GM23338 (cell line): ENCODE measurements at regions not wholly inside any gene's neighbourhood (a gene's known extent, or its start where the extent isn't known, plus 50 kb on each side); places are given as distances from the start of the nearest gene placed in this dataset.

ENCODE experiments used
- ATAC-seq: fragments of 200-7000 bp; cut with Tn5 transposase; 3 replicates; pipeline ENCODE4 v1.9.1; 2020
- DNase-seq: peaks from one replicate; pipeline ENCODE4 v3.0.0-alpha.2; 2015; ENCODE audit warnings: low spot score
- H2AFZ ChIP-seq: fragments of 200-600 bp; sonication (generic); 2 replicates; pipeline ENCODE4 v1.8.0; 2016; ENCODE audit warnings: antibody characterized with exemption, mild to moderate bottlenecking, moderate library complexity
- H3F3A ChIP-seq: fragments of 200-600 bp; sonication (generic); replicated peaks from 2 replicates; pipeline ENCODE4 v1.8.0; 2017; ENCODE audit warnings: antibody characterized with exemption, mixed run types, low read depth
- H3K27ac ChIP-seq: fragments of 200-600 bp; sonication (generic); 2 replicates; pipeline ENCODE4 v1.6.1; 2016; ENCODE audit warnings: low read depth
- H3K27me3 ChIP-seq: fragments of 200-600 bp; sonication (generic); 2 replicates; pipeline ENCODE4 v1.8.0; 2016; ENCODE audit warnings: mild to moderate bottlenecking, mixed run types, moderate library complexity; ENCODE audit not compliant: insufficient read depth
- H3K36me3 ChIP-seq: fragments of 200-600 bp; sonication (generic); 2 replicates; pipeline ENCODE4 v1.8.0; 2016; ENCODE audit warnings: mild to moderate bottlenecking; ENCODE audit not compliant: insufficient read depth
- H3K4me1 ChIP-seq: fragments of 200-600 bp; sonication (generic); 2 replicates; pipeline ENCODE4 v1.8.0; 2016; ENCODE audit warnings: mild to moderate bottlenecking, moderate library complexity; ENCODE audit not compliant: insufficient read depth
- H3K4me2 ChIP-seq: fragments of 200-600 bp; sonication (generic); 2 replicates; pipeline ENCODE4 v1.7.1; 2017; ENCODE audit warnings: mixed run types
- H3K4me3 ChIP-seq: fragments of 200-600 bp; sonication (generic); 2 replicates; pipeline ENCODE4 v1.6.1; 2016; ENCODE audit warnings: mixed run types
- H3K79me2 ChIP-seq: fragments of 200-600 bp; sonication (generic); replicated peaks from 2 replicates; pipeline ENCODE4 v1.8.0; 2017; ENCODE audit warnings: mild to moderate bottlenecking; ENCODE audit not compliant: insufficient read depth
- H3K9me2 ChIP-seq: fragments of 200-600 bp; sonication (generic); 2 replicates; pipeline ENCODE4 v1.8.0; 2017; ENCODE audit not compliant: insufficient read depth
- H4K20me1 ChIP-seq: fragments of 200-600 bp; sonication (generic); replicated peaks from 2 replicates; pipeline ENCODE4 v1.8.0; 2017; ENCODE audit warnings: mild to moderate bottlenecking; ENCODE audit not compliant: insufficient read depth
- H3K27ac Mint-ChIP-seq: 2 replicates; pipeline ENCODE4 v1.8.0; 2020; ENCODE audit warnings: inconsistent platforms, mild to moderate bottlenecking, moderate library complexity, mixed read lengths
- H3K27me3 Mint-ChIP-seq: 3 replicates; pipeline ENCODE4 v1.8.0; 2022; ENCODE audit warnings: low read depth, mild to moderate bottlenecking, moderate library complexity, mixed read lengths, inconsistent platforms; ENCODE audit not compliant: insufficient read depth, poor library complexity
- H3K36me3 Mint-ChIP-seq: 3 replicates; pipeline ENCODE4 v1.8.0; 2021; ENCODE audit warnings: low read depth, mild to moderate bottlenecking, inconsistent platforms, moderate library complexity, mixed read lengths
- H3K4me1 Mint-ChIP-seq: 3 replicates; pipeline ENCODE4 v1.8.0; 2020; ENCODE audit warnings: mild to moderate bottlenecking, inconsistent platforms, mixed read lengths
- H3K4me3 Mint-ChIP-seq: 3 replicates; pipeline ENCODE4 v1.8.0; 2021; ENCODE audit warnings: moderate library complexity, mild to moderate bottlenecking, inconsistent platforms, mixed read lengths
- H3K9me3 Mint-ChIP-seq: 3 replicates; pipeline ENCODE4 v1.8.0; 2020; ENCODE audit warnings: moderate library complexity, mild to moderate bottlenecking, inconsistent platforms, mixed read lengths
- CREB1 ChIP-seq: fragments of 250-450 bp; sonication (Bioruptor Pico); IDR thresholded peaks from 2 replicates; pipeline ENCODE4 v1.5.0; 2020; ENCODE audit warnings: low read depth, mild to moderate bottlenecking, moderate library complexity
- EZH2 ChIP-seq: fragments of 200-600 bp; sonication (generic); IDR thresholded peaks from one replicate; pipeline ENCODE4 v1.8.0; 2017; ENCODE audit warnings: antibody characterized with exemption, mild to moderate bottlenecking, low read depth; ENCODE audit not compliant: unreplicated experiment
- EZH2phosphoT487 ChIP-seq: fragments of 200-600 bp; sonication (generic); IDR thresholded peaks from one replicate; pipeline ENCODE4 v1.8.1; 2018; ENCODE audit warnings: antibody characterized with exemption; ENCODE audit not compliant: unreplicated experiment
- JUNB ChIP-seq: IDR thresholded peaks from one replicate; pipeline ENCODE4 v1.6.1; 2016; ENCODE audit warnings: antibody characterized with exemption; ENCODE audit not compliant: unreplicated experiment
- POLR2AphosphoS5 ChIP-seq: IDR thresholded peaks from 2 replicates; pipeline ENCODE4 v1.6.1; 2016; ENCODE audit warnings: antibody characterized with exemption, low read depth
- STAT1 ChIP-seq: IDR thresholded peaks from one replicate; pipeline ENCODE4 v1.6.1; 2016; ENCODE audit warnings: antibody characterized with exemption; ENCODE audit not compliant: unreplicated experiment
- ZNF114 ChIP-seq: fragments of 250-450 bp; sonication (Bioruptor Pico); IDR thresholded peaks from 2 replicates; pipeline ENCODE4 v1.5.0; 2020; ENCODE audit warnings: mild to moderate bottlenecking, moderate library complexity
- ZNF331 ChIP-seq: fragments of 250-450 bp; sonication (Bioruptor Pico); IDR thresholded peaks from 2 replicates; pipeline ENCODE4 v1.5.0; 2020; ENCODE audit warnings: low read depth, mild to moderate bottlenecking, moderate library complexity
- TF ChIP-seq, protein P1 (sequence below): fragments of 250-450 bp; sonication (Bioruptor Pico); IDR thresholded peaks from 2 replicates; pipeline ENCODE4 v1.5.0; 2020; ENCODE audit warnings: mild to moderate bottlenecking, moderate library complexity
- TF ChIP-seq, protein P2 (sequence below): IDR thresholded peaks from 2 replicates; pipeline ENCODE4 v1.6.1; 2016; ENCODE audit warnings: antibody characterized with exemption
- TF ChIP-seq, protein P3 (sequence below): IDR thresholded peaks from one replicate; pipeline ENCODE4 v1.6.1; 2018; ENCODE audit warnings: antibody characterized with exemption; ENCODE audit not compliant: unreplicated experiment
- TF ChIP-seq, protein P4 (sequence below), 2 experiments: fragments of 200-600 bp in 1 of 2; sonication (generic) in 1 of 2; conservative IDR thresholded peaks; 2 replicates each; pipeline versions ENCODE4 v1.5.1 to v1.6.1; 2016 to 2017; ENCODE audit warnings: antibody characterized with exemption in 2 of 2, low read depth in 2 of 2, mild to moderate bottlenecking in 2 of 2, moderate library complexity in 1 of 2

DNA sequence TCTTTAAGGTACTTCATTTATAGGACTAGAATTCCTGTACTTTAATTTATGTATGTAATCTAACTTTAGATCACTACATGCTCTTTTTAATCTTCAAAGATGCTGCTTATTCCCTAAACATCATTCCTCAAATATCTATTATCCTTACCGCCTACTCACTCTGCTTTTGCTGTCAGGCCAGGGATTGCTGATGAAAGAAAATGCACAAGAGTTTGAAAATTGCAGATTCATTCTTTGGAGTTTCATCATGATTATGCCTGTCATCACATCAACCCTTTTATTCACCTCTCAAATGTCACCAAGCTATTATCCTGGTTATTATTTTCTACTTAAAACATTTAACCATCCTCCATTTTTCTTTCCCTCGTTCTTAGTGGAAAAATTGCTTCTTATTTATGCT, 802.7 kb downstream of the METTL15 start:
- Histone ChIP-seq H3K79me2 (no peaks in the 10 kb centered on the region), H3K4me2 (no peak overlapping the region), H2AFZ (no peak overlapping the region), H3K4me1 (no peaks in the 10 kb centered on the region), H4K20me1 (no peaks in the 10 kb centered on the region), H3F3A (no peaks in the 10 kb centered on the region), H3K4me3 (no peak overlapping the region), H3K9me2 (no peaks in the 10 kb centered on the region), H3K36me3 (no peaks in the 10 kb centered on the region), H3K27ac (no peak overlapping the region), H3K27me3 (no peaks in the 10 kb centered on the region)
- ATAC-seq, result no peak
- peaks cover 3% of the 10 kb centered on the region for H3K27me3 Mint-ChIP-seq
- no peaks in the 10 kb centered on the region for H3K36me3 Mint-ChIP-seq
- H3K4me3 Mint-ChIP-seq, result no peak overlapping the region
- no peak for DNase-seq
- H3K27ac Mint-ChIP-seq, result no peak overlapping the region
- no peaks in the 10 kb centered on the region for H3K4me1 Mint-ChIP-seq
- no peaks in the 10 kb centered on the region for H3K9me3 Mint-ChIP-seq
- TF ChIP-seq EZH2 (no peak), POLR2AphosphoS5 (no peak), ZNF331 (CRISPR knock-in tag) (no peak), JUNB (no peak), EZH2phosphoT487 (no peak), CREB1 (CRISPR knock-in tag) (no peak), ZNF114 (CRISPR knock-in tag) (no peak), STAT1 (no peak)
- TF ChIP-seq, protein P1, sequence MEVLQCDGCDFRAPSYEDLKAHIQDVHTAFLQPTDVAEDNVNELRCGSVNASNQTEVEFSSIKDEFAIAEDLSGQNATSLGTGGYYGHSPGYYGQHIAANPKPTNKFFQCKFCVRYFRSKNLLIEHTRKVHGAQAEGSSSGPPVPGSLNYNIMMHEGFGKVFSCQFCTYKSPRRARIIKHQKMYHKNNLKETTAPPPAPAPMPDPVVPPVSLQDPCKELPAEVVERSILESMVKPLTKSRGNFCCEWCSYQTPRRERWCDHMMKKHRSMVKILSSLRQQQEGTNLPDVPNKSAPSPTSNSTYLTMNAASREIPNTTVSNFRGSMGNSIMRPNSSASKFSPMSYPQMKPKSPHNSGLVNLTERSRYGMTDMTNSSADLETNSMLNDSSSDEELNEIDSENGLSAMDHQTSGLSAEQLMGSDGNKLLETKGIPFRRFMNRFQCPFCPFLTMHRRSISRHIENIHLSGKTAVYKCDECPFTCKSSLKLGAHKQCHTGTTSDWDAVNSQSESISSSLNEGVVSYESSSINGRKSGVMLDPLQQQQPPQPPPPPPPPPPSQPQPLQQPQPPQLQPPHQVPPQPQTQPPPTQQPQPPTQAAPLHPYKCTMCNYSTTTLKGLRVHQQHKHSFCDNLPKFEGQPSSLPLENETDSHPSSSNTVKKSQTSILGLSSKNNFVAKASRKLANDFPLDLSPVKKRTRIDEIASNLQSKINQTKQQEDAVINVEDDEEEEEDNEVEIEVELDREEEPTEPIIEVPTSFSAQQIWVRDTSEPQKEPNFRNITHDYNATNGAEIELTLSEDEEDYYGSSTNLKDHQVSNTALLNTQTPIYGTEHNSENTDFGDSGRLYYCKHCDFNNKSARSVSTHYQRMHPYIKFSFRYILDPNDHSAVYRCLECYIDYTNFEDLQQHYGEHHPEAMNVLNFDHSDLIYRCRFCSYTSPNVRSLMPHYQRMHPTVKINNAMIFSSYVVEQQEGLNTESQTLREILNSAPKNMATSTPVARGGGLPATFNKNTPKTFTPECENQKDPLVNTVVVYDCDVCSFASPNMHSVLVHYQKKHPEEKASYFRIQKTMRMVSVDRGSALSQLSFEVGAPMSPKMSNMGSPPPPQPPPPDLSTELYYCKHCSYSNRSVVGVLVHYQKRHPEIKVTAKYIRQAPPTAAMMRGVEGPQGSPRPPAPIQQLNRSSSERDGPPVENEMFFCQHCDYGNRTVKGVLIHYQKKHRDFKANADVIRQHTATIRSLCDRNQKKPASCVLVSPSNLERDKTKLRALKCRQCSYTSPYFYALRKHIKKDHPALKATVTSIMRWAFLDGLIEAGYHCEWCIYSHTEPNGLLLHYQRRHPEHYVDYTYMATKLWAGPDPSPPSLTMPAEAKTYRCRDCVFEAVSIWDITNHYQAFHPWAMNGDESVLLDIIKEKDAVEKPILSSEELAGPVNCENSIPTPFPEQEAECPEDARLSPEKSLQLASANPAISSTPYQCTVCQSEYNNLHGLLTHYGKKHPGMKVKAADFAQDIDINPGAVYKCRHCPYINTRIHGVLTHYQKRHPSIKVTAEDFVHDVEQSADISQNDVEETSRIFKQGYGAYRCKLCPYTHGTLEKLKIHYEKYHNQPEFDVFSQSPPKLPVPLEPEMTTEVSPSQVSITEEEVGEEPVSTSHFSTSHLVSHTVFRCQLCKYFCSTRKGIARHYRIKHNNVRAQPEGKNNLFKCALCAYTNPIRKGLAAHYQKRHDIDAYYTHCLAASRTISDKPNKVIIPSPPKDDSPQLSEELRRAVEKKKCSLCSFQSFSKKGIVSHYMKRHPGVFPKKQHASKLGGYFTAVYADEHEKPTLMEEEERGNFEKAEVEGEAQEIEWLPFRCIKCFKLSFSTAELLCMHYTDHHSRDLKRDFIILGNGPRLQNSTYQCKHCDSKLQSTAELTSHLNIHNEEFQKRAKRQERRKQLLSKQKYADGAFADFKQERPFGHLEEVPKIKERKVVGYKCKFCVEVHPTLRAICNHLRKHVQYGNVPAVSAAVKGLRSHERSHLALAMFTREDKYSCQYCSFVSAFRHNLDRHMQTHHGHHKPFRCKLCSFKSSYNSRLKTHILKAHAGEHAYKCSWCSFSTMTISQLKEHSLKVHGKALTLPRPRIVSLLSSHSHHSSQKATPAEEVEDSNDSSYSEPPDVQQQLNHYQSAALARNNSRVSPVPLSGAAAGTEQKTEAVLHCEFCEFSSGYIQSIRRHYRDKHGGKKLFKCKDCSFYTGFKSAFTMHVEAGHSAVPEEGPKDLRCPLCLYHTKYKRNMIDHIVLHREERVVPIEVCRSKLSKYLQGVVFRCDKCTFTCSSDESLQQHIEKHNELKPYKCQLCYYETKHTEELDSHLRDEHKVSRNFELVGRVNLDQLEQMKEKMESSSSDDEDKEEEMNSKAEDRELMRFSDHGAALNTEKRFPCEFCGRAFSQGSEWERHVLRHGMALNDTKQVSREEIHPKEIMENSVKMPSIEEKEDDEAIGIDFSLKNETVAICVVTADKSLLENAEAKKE, result no peak
- TF ChIP-seq, protein P2, sequence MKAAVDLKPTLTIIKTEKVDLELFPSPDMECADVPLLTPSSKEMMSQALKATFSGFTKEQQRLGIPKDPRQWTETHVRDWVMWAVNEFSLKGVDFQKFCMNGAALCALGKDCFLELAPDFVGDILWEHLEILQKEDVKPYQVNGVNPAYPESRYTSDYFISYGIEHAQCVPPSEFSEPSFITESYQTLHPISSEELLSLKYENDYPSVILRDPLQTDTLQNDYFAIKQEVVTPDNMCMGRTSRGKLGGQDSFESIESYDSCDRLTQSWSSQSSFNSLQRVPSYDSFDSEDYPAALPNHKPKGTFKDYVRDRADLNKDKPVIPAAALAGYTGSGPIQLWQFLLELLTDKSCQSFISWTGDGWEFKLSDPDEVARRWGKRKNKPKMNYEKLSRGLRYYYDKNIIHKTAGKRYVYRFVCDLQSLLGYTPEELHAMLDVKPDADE, result no peak
- TF ChIP-seq, protein P3, sequence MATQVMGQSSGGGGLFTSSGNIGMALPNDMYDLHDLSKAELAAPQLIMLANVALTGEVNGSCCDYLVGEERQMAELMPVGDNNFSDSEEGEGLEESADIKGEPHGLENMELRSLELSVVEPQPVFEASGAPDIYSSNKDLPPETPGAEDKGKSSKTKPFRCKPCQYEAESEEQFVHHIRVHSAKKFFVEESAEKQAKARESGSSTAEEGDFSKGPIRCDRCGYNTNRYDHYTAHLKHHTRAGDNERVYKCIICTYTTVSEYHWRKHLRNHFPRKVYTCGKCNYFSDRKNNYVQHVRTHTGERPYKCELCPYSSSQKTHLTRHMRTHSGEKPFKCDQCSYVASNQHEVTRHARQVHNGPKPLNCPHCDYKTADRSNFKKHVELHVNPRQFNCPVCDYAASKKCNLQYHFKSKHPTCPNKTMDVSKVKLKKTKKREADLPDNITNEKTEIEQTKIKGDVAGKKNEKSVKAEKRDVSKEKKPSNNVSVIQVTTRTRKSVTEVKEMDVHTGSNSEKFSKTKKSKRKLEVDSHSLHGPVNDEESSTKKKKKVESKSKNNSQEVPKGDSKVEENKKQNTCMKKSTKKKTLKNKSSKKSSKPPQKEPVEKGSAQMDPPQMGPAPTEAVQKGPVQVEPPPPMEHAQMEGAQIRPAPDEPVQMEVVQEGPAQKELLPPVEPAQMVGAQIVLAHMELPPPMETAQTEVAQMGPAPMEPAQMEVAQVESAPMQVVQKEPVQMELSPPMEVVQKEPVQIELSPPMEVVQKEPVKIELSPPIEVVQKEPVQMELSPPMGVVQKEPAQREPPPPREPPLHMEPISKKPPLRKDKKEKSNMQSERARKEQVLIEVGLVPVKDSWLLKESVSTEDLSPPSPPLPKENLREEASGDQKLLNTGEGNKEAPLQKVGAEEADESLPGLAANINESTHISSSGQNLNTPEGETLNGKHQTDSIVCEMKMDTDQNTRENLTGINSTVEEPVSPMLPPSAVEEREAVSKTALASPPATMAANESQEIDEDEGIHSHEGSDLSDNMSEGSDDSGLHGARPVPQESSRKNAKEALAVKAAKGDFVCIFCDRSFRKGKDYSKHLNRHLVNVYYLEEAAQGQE, result no peak
- TF ChIP-seq, protein P4, sequence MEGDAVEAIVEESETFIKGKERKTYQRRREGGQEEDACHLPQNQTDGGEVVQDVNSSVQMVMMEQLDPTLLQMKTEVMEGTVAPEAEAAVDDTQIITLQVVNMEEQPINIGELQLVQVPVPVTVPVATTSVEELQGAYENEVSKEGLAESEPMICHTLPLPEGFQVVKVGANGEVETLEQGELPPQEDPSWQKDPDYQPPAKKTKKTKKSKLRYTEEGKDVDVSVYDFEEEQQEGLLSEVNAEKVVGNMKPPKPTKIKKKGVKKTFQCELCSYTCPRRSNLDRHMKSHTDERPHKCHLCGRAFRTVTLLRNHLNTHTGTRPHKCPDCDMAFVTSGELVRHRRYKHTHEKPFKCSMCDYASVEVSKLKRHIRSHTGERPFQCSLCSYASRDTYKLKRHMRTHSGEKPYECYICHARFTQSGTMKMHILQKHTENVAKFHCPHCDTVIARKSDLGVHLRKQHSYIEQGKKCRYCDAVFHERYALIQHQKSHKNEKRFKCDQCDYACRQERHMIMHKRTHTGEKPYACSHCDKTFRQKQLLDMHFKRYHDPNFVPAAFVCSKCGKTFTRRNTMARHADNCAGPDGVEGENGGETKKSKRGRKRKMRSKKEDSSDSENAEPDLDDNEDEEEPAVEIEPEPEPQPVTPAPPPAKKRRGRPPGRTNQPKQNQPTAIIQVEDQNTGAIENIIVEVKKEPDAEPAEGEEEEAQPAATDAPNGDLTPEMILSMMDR (conservative IDR thresholded peaks at IDR 0.05; ENCODE audit: low read depth in 2 of 2), result no peak
